Right lobe of liver (tissue), 4 donors: ENCODE measurements at regions not wholly inside any gene's neighbourhood (a gene's known extent, or its start where the extent isn't known, plus 50 kb on each side); places are given as distances from the start of the nearest gene placed in this dataset.

Experiments used
- CTCF ChIP-seq, 4 donors: fragments of 200-600 bp in 3 of 4; fragments of 450-650 bp in 1 of 4; IDR thresholded peaks; one replicate each; pipeline versions ENCODE4 v1.5.1 to v1.8.0; 2016 to 2022; ENCODE audit warnings: antibody characterized with exemption in 4 of 4, mild to moderate bottlenecking in 2 of 4
- POLR2A ChIP-seq: fragments of 450-650 bp; IDR thresholded peaks from one replicate; pipeline ENCODE4 v1.6.1; 2017; ENCODE audit warnings: antibody characterized with exemption, mild to moderate bottlenecking
- donor health status: DM: no; HTN: no; CAD: no.
- donor health status: DM: no; HTN: no; CAD: no.
- donor health status: DM: no; HTN: yes; CAD: no.

GRCh38 chr1:238302646-238303045 lies 411.9 kb upstream of the ZP4 start:
- no peak for TF ChIP-seq CTCF (IDR thresholded peaks at IDR 0.05)
- TF ChIP-seq POLR2A: no peak
